SU-DHL-6 (cell line): ENCODE measurements at regions not wholly inside any gene's neighbourhood (a gene's known extent, or its start where the extent isn't known, plus 50 kb on each side); places are given as distances from the start of the nearest gene placed in this dataset.

Experiments
- CTCF ChIP-seq: fragments of 200-600 bp; sonication (generic); IDR thresholded peaks from one replicate; pipeline ENCODE4 v1.5.1; 2017; ENCODE audit warnings: antibody characterized with exemption, mild to moderate bottlenecking, low read length, moderate library complexity; ENCODE audit not compliant: insufficient read depth, poor library complexity, severe bottlenecking
- EZH2phosphoT487 ChIP-seq: fragments of 200-600 bp; sonication (generic), shearing (Covaris generic); conservative IDR thresholded peaks from 2 replicates; pipeline ENCODE4 v1.6.1; 2018; ENCODE audit warnings: mild to moderate bottlenecking, antibody characterized with exemption, low read length, moderate library complexity, mixed read lengths

GRCh38 chr5:20469390-20469789 lies 481.4 kb upstream of the CDH18 start:
- TF ChIP-seq CTCF (no peak), EZH2phosphoT487 (no peak)
